Stimulated activated naive CD8-positive, alpha-beta T cell treated with anti-CD3 and anti-CD28 coated beads, Interleukin-15, Interleukin-2, amounts not matched to agents 100 ng/mL and 50 ng/mL, for 24 hours (primary cell): ENCODE measurements at regions not wholly inside any gene's neighbourhood (a gene's known extent, or its start where the extent isn't known, plus 50 kb on each side); places are given as distances from the start of the nearest gene placed in this dataset.

Source experiments
- H3K27ac Mint-ChIP-seq: one replicate; pipeline ENCODE4 v1.8.0; 2021; ENCODE audit warnings: mild to moderate bottlenecking, mixed read lengths
- H3K27me3 Mint-ChIP-seq: one replicate; pipeline ENCODE4 v1.8.0; 2021; ENCODE audit warnings: mixed read lengths
- H3K36me3 Mint-ChIP-seq: one replicate; pipeline ENCODE4 v1.8.0; 2021; ENCODE audit warnings: low read depth, mixed read lengths
- H3K4me1 Mint-ChIP-seq: one replicate; pipeline ENCODE4 v1.8.0; 2021; ENCODE audit warnings: low read depth, mixed read lengths
- H3K4me3 Mint-ChIP-seq: one replicate; pipeline ENCODE4 v1.8.0; 2021; ENCODE audit warnings: mild to moderate bottlenecking, mixed read lengths
- H3K9me3 Mint-ChIP-seq: one replicate; pipeline ENCODE4 v1.8.0; 2021; ENCODE audit warnings: mixed read lengths

- no peaks in the 10 kb centered on the region for H3K27me3 Mint-ChIP-seq
- no peaks in the 10 kb centered on the region for H3K4me1 Mint-ChIP-seq
- H3K9me3 Mint-ChIP-seq = peaks cover 4% of the 10 kb centered on the region
- H3K36me3 Mint-ChIP-seq = no peaks in the 10 kb centered on the region
- no peak overlapping the region for H3K27ac Mint-ChIP-seq
- H3K4me3 Mint-ChIP-seq = no peak overlapping the region
Measured at GRCh38 chr1:87632232-87632631, 303.6 kb downstream of the LMO4 start.

- H3K36me3 Mint-ChIP-seq = no peaks in the 10 kb centered on the region
- no peak overlapping the region for H3K27ac Mint-ChIP-seq
- no peaks in the 10 kb centered on the region for H3K27me3 Mint-ChIP-seq
- peaks cover 7% of the 10 kb centered on the region for H3K9me3 Mint-ChIP-seq
- no peaks in the 10 kb centered on the region for H3K4me1 Mint-ChIP-seq
- no peak overlapping the region for H3K4me3 Mint-ChIP-seq
Measured at GRCh38 chr1:87636198-87636892, 307.7 kb downstream of the LMO4 start.

GRCh38 chr1:87638636-87639035 lies 310.0 kb downstream of the LMO4 start:
- no peaks in the 10 kb centered on the region for H3K27me3 Mint-ChIP-seq

GRCh38 chr1:87641996-87642395 lies 313.3 kb downstream of the LMO4 start:
- H3K4me3 Mint-ChIP-seq = no peak overlapping the region
- H3K27me3 Mint-ChIP-seq = no peaks in the 10 kb centered on the region
- no peaks in the 10 kb centered on the region for H3K36me3 Mint-ChIP-seq
- peaks cover 3% of the 10 kb centered on the region for H3K9me3 Mint-ChIP-seq
- H3K4me1 Mint-ChIP-seq = peaks cover 5% of the 10 kb centered on the region
- H3K27ac Mint-ChIP-seq = no peak overlapping the region

More at GRCh38 chr1:87638636-87639035, 310.0 kb downstream of the LMO4 start:
- Mint-ChIP-seq H3K36me3 (no peaks in the 10 kb centered on the region), H3K9me3 (peaks cover 3% of the 10 kb centered on the region), H3K4me3 (no peak overlapping the region), H3K27ac (no peak overlapping the region), H3K4me1 (no peaks in the 10 kb centered on the region)

GRCh38 chr1:87642581-87643221 lies 314.0 kb downstream of the LMO4 start:
- Mint-ChIP-seq H3K36me3 (no peaks in the 10 kb centered on the region), H3K4me1 (peaks cover 5% of the 10 kb centered on the region), H3K27ac (no peak overlapping the region), H3K27me3 (no peaks in the 10 kb centered on the region), H3K9me3 (peaks cover 3% of the 10 kb centered on the region), H3K4me3 (no peak overlapping the region)

GRCh38 chr1:87644033-87644578 lies 315.4 kb downstream of the LMO4 start:
- H3K27me3 Mint-ChIP-seq = no peaks in the 10 kb centered on the region

GRCh38 chr1:87644579-87645190 lies 316.0 kb downstream of the LMO4 start:
- no peak overlapping the region for H3K27ac Mint-ChIP-seq
- H3K4me3 Mint-ChIP-seq = no peak overlapping the region
- H3K36me3 Mint-ChIP-seq = no peaks in the 10 kb centered on the region
- H3K9me3 Mint-ChIP-seq = no peaks in the 10 kb centered on the region
- peaks cover 5% of the 10 kb centered on the region for H3K4me1 Mint-ChIP-seq
- no peaks in the 10 kb centered on the region for H3K27me3 Mint-ChIP-seq

More at GRCh38 chr1:87644033-87644578, 315.4 kb downstream of the LMO4 start:
- H3K9me3 Mint-ChIP-seq = no peaks in the 10 kb centered on the region
- peaks cover 5% of the 10 kb centered on the region for H3K4me1 Mint-ChIP-seq
- no peaks in the 10 kb centered on the region for H3K36me3 Mint-ChIP-seq
- no peak overlapping the region for H3K4me3 Mint-ChIP-seq
- no peak overlapping the region for H3K27ac Mint-ChIP-seq

GRCh38 chr1:87647430-87648177 lies 318.9 kb downstream of the LMO4 start:
- H3K27me3 Mint-ChIP-seq = no peaks in the 10 kb centered on the region
- no peak overlapping the region for H3K4me3 Mint-ChIP-seq
- H3K9me3 Mint-ChIP-seq = no peaks in the 10 kb centered on the region
- H3K27ac Mint-ChIP-seq = no peak overlapping the region
- H3K4me1 Mint-ChIP-seq = peaks cover 5% of the 10 kb centered on the region
- no peaks in the 10 kb centered on the region for H3K36me3 Mint-ChIP-seq

- Mint-ChIP-seq H3K4me3 (no peak overlapping the region), H3K27ac (no peak overlapping the region), H3K9me3 (no peaks in the 10 kb centered on the region), H3K4me1 (peaks cover 5% of the 10 kb centered on the region), H3K27me3 (no peaks in the 10 kb centered on the region), H3K36me3 (no peaks in the 10 kb centered on the region)
Measured at GRCh38 chr1:87648323-87649119, 319.8 kb downstream of the LMO4 start.

- Mint-ChIP-seq H3K4me1 (no peaks in the 10 kb centered on the region), H3K4me3 (no peak overlapping the region), H3K27ac (no peak overlapping the region), H3K27me3 (no peaks in the 10 kb centered on the region), H3K36me3 (no peaks in the 10 kb centered on the region), H3K9me3 (no peaks in the 10 kb centered on the region)
Measured at GRCh38 chr1:87650306-87650705, 321.6 kb downstream of the LMO4 start.

- H3K4me1 Mint-ChIP-seq = no peaks in the 10 kb centered on the region
- H3K27me3 Mint-ChIP-seq = no peaks in the 10 kb centered on the region
- H3K27ac Mint-ChIP-seq = no peak overlapping the region
- no peak overlapping the region for H3K4me3 Mint-ChIP-seq
- no peaks in the 10 kb centered on the region for H3K9me3 Mint-ChIP-seq
- no peaks in the 10 kb centered on the region for H3K36me3 Mint-ChIP-seq
Measured at GRCh38 chr1:87652176-87652575, 323.5 kb downstream of the LMO4 start.

- Mint-ChIP-seq H3K4me3 (no peak overlapping the region), H3K9me3 (peaks cover 8% of the 10 kb centered on the region), H3K4me1 (no peaks in the 10 kb centered on the region), H3K27ac (no peak overlapping the region), H3K36me3 (no peaks in the 10 kb centered on the region), H3K27me3 (no peaks in the 10 kb centered on the region)
Measured at GRCh38 chr1:87665151-87665550, 336.5 kb downstream of the LMO4 start.

- Mint-ChIP-seq H3K4me3 (no peak overlapping the region), H3K27me3 (no peaks in the 10 kb centered on the region), H3K4me1 (no peaks in the 10 kb centered on the region), H3K9me3 (peaks cover 4% of the 10 kb centered on the region), H3K36me3 (no peaks in the 10 kb centered on the region), H3K27ac (no peak overlapping the region)
Measured at GRCh38 chr1:87666681-87667080, 338.0 kb downstream of the LMO4 start.

GRCh38 chr1:87669674-87670073 lies 341.0 kb downstream of the LMO4 start:
- H3K4me1 Mint-ChIP-seq = no peaks in the 10 kb centered on the region
- H3K27ac Mint-ChIP-seq = no peak overlapping the region
- no peak overlapping the region for H3K4me3 Mint-ChIP-seq
- H3K27me3 Mint-ChIP-seq = no peaks in the 10 kb centered on the region
- no peaks in the 10 kb centered on the region for H3K9me3 Mint-ChIP-seq
- no peaks in the 10 kb centered on the region for H3K36me3 Mint-ChIP-seq
